Testis (tissue), 2 donors: ENCODE measurements at regions not wholly inside any gene's neighbourhood (a gene's known extent, or its start where the extent isn't known, plus 50 kb on each side); places are given as distances from the start of the nearest gene placed in this dataset.

Experiments
- DNase-seq: peaks from one replicate; pipeline ENCODE4 v3.0.0-alpha.2; 2019
- H3K27ac ChIP-seq, 2 donors: fragments of 200-600 bp; sonication (generic); one replicate each; pipeline ENCODE4 v1.5.1; 2019
- H3K27me3 ChIP-seq: fragments of 200-600 bp; sonication (generic); one replicate; pipeline ENCODE4 v1.5.1; 2019
- H3K36me3 ChIP-seq: fragments of 200-600 bp; sonication (generic); one replicate; pipeline ENCODE4 v1.5.1; 2017; ENCODE audit warnings: low read depth; ENCODE audit errors: missing control alignments
- H3K4me1 ChIP-seq: fragments of 200-600 bp; sonication (generic); one replicate; pipeline ENCODE4 v1.5.1; 2019
- H3K4me3 ChIP-seq, 2 donors: fragments of 200-600 bp; sonication (generic); one replicate each; pipeline ENCODE4 v1.5.1; 2017 to 2019
- H3K9me3 ChIP-seq: fragments of 200-600 bp; sonication (generic); one replicate; pipeline ENCODE4 v1.5.1; 2017
- POLR2A ChIP-seq: fragments of 450-650 bp; IDR thresholded peaks from one replicate; pipeline ENCODE4 v1.6.1; 2017; ENCODE audit warnings: antibody characterized with exemption, mild to moderate bottlenecking, moderate library complexity
- WGBS, 2 donors: methylation state at CpG; one replicate each; pipeline ENCODE4 v1.1.5; 2018; 5-methylcytosine and 5-hydroxymethylcytosine counted together
- intact Hi-C: fragments of 100-400 bp; cut with DNase I; formaldehyde crosslinking; loops from one replicate; pipeline ENCODE4 v1.15.1; 2023; ENCODE audit warnings: low total_unique reads
- TF ChIP-seq, protein P1 (sequence below), 3 experiments: fragments of 450-650 bp in 2 of 3; fragments of 200-600 bp in 1 of 3; sonication (generic) in 1 of 3; IDR thresholded peaks; one replicate each; pipeline ENCODE4 v1.5.1; 2016 to 2019; ENCODE audit warnings: antibody characterized with exemption in 3 of 3, mild to moderate bottlenecking in 2 of 3, moderate library complexity in 1 of 3

DNA sequence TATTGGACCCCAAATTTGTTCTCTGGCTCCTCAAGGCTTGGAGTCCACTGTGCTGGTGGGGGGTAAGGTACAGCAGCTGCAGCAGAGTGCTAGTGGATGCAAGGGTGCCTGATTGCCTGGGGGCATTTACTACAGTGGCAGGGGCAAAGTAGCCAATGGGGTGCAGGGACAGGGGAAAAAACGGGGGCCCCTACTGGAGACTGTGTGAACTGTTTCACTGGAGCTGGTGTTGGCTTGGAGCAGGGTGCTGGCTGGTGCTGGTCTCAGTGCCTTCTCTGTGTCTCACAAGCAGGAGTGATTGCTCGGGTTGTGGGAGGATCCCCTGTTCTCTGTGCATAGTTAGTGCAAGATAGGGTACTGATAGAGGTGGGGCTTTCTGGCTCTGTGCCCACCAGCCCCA, 935.9 kb downstream of the JRKL start:
- Histone ChIP-seq H3K9me3 (no peaks in the 10 kb centered on the region), H3K36me3 (no peaks in the 10 kb centered on the region), H3K4me1 (no peaks in the 10 kb centered on the region), H3K27me3 (no peaks in the 10 kb centered on the region), H3K27ac (no peak overlapping the region), H3K4me3 (no peak overlapping the region)
- intact Hi-C loops, result no loop called here
- no peak for TF ChIP-seq POLR2A
- TF ChIP-seq, protein P1, sequence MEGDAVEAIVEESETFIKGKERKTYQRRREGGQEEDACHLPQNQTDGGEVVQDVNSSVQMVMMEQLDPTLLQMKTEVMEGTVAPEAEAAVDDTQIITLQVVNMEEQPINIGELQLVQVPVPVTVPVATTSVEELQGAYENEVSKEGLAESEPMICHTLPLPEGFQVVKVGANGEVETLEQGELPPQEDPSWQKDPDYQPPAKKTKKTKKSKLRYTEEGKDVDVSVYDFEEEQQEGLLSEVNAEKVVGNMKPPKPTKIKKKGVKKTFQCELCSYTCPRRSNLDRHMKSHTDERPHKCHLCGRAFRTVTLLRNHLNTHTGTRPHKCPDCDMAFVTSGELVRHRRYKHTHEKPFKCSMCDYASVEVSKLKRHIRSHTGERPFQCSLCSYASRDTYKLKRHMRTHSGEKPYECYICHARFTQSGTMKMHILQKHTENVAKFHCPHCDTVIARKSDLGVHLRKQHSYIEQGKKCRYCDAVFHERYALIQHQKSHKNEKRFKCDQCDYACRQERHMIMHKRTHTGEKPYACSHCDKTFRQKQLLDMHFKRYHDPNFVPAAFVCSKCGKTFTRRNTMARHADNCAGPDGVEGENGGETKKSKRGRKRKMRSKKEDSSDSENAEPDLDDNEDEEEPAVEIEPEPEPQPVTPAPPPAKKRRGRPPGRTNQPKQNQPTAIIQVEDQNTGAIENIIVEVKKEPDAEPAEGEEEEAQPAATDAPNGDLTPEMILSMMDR (IDR thresholded peaks at IDR 0.05), result no peak
- DNase-seq, result no peak
- WGBS, 2 donors, result 61 to 73% methylated on average over 2 of the region's 2 CpGs

DNA sequence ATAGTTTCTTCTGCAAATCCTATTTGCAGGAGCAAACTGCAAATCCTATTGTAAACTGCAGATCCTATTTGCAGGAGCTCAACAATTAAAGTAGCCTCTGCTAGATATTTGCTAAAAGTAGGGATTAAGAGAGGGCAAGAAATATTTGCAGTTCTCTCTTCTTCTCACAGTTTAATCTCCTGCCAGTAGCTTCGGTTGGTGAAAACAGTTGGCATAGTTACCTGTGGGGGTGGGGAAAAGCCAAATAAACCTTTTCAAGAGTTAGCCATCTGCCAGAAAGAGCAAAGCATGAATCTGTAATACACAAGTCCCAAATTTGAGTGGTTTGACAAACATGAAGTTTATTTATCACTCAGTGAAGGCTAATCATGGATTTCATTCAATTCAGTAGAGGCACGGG, 942.5 kb downstream of the JRKL start:
- no peak overlapping the region for H3K27ac ChIP-seq
- no peaks in the 10 kb centered on the region for H3K27me3 ChIP-seq
- H3K4me1 ChIP-seq, result no peaks in the 10 kb centered on the region
- no peak overlapping the region for H3K4me3 ChIP-seq
- intact Hi-C loops, result no loop called here
- WGBS, 2 donors, result 74 to 80% methylated on average over 2 of the region's 2 CpGs
- H3K9me3 ChIP-seq, result no peaks in the 10 kb centered on the region
- no peak for DNase-seq
- TF ChIP-seq, protein P1 (IDR thresholded peaks at IDR 0.05), result no peak
- TF ChIP-seq POLR2A, result no peak
- H3K36me3 ChIP-seq, result no peaks in the 10 kb centered on the region

DNA sequence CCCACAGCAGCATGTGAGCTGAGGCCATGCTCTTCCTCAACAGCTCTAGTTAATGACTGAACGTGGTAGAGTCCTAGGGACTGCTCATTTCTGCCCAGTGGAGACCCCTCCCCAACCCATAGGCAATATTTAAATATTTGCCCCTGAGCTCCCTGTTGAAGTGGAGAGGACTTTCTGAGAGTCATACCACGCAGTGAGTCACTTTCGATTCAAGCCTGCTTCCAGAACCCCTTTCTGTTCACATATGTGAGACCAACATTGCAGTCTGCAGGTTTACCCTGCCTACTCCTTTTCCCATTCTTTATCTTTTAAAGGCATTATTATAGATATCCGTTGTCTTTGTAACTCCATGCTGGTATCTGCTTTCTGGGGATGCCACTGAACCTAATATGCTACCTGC, 946.3 kb downstream of the JRKL start:
- H3K27me3 ChIP-seq, result no peaks in the 10 kb centered on the region
- 86 to 87% methylated on average over 4 of the region's 4 CpGs for WGBS, 2 donors
- intact Hi-C loops, result no loop called here
- no peak for DNase-seq
- no peak overlapping the region for H3K27ac ChIP-seq
- no peaks in the 10 kb centered on the region for H3K9me3 ChIP-seq
- TF ChIP-seq, protein P1 (IDR thresholded peaks at IDR 0.05), result no peak
- no peak for TF ChIP-seq POLR2A
- no peaks in the 10 kb centered on the region for H3K36me3 ChIP-seq
- no peak overlapping the region for H3K4me3 ChIP-seq
- no peaks in the 10 kb centered on the region for H3K4me1 ChIP-seq

DNA sequence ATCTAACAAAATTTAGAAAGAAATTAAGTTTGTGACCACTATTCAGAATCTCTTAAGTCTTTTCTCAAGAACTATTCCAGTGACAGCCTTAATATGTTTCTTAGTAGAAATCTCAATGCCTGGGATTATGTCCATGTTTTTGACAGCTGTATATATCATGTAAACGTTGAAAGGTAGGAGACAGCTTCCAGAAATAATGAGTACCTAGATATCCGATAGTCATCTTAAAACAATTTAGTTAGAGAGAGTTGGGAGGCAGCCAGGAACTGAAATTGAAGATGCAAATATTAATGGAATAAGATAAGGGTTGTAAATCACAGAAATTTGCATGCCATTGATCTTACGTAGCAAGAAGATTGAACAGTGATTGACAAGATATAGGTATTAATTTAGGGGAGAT, 955.2 kb downstream of the JRKL start:
- WGBS, 2 donors, result 49 to 59% methylated on average over 3 of the region's 3 CpGs
- no peaks in the 10 kb centered on the region for H3K27me3 ChIP-seq
- no peak overlapping the region for H3K4me3 ChIP-seq
- DNase-seq, result no peak
- H3K4me1 ChIP-seq, result no peaks in the 10 kb centered on the region
- intact Hi-C loops, result no loop called here
- H3K36me3 ChIP-seq, result no peaks in the 10 kb centered on the region
- no peak for TF ChIP-seq POLR2A
- TF ChIP-seq, protein P1 (IDR thresholded peaks at IDR 0.05), result no peak
- H3K9me3 ChIP-seq, result no peaks in the 10 kb centered on the region
- no peak overlapping the region for H3K27ac ChIP-seq

DNA sequence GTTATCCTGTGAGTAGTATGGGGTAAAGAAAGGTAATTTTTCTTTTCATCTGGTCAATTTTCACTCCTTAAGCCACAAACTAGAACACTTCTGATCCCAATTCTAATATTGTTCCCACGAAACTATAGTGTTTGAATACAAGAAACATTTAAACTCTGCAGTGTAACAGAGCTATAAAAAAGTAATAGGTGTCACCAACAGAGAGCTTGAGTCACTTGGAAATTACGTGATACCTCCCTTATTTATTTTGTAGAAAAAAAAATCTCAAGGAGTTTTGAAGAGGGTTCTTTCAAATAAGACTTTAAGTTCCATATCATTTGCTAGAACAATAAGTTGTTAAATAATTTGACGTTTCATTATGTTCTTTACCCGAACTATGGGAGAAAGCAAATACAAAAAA, 959.4 kb downstream of the JRKL start:
- H3K9me3 ChIP-seq, result no peaks in the 10 kb centered on the region
- no peaks in the 10 kb centered on the region for H3K27me3 ChIP-seq
- H3K36me3 ChIP-seq, result no peaks in the 10 kb centered on the region
- no peak for DNase-seq
- 86 to 90% methylated on average over 4 of the region's 4 CpGs for WGBS, 2 donors
- H3K4me3 ChIP-seq, result no peak overlapping the region
- H3K27ac ChIP-seq, result no peak overlapping the region
- intact Hi-C loops, result no loop called here
- no peak for TF ChIP-seq POLR2A
- TF ChIP-seq, protein P1 (IDR thresholded peaks at IDR 0.05), result no peak
- no peaks in the 10 kb centered on the region for H3K4me1 ChIP-seq
